Hindlimb muscle (tissue), 1 donor: ENCODE measurements at regions not wholly inside any gene's neighbourhood (a gene's known extent, or its start where the extent isn't known, plus 50 kb on each side); places are given as distances from the start of the nearest gene placed in this dataset.
"Not testable (repeated sequence)": the region's sequence is repeated elsewhere in the genome, so short reads cannot be mapped to it uniquely, and the experiment has no call there.

Experiments used
- DNase-seq: peaks from one replicate; pipeline ENCODE4 v3.0.0-alpha.2; 2013

GRCh38 chr2:167575276-167575675 is 672.1 kb downstream of the STK39 start:
- no peak for DNase-seq

- no peak for DNase-seq
Measured at GRCh38 chr2:167572883-167573619, 674.3 kb downstream of the STK39 start.

- DNase-seq = no peak
Measured at GRCh38 chr2:167570370-167570769, 677.0 kb downstream of the STK39 start.

GRCh38 chr2:167563885-167564619 is 675.8 kb downstream of the XIRP2 start:
- not testable (repeated sequence) for DNase-seq

GRCh38 chr2:167558272-167558991 is 670.2 kb downstream of the XIRP2 start:
- not testable (repeated sequence) for DNase-seq

GRCh38 chr2:167555098-167555720 is 666.9 kb downstream of the XIRP2 start:
- no peak for DNase-seq

- DNase-seq = no peak
Measured at GRCh38 chr2:167553635-167554034, 665.4 kb downstream of the XIRP2 start.

- no peak for DNase-seq
Measured at GRCh38 chr2:167551416-167551815, 663.1 kb downstream of the XIRP2 start.

GRCh38 chr2:167550448-167550847 is 662.2 kb downstream of the XIRP2 start:
- no peak for DNase-seq

- no peak for DNase-seq
Measured at GRCh38 chr2:167548396-167548795, 660.1 kb downstream of the XIRP2 start.

GRCh38 chr2:167544602-167545001 is 656.3 kb downstream of the XIRP2 start:
- DNase-seq = no peak

GRCh38 chr2:167543721-167544120 is 655.4 kb downstream of the XIRP2 start:
- DNase-seq = no peak

GRCh38 chr2:167537743-167538142 is 649.5 kb downstream of the XIRP2 start:
- DNase-seq = no peak

GRCh38 chr2:167534443-167534842 is 646.2 kb downstream of the XIRP2 start:
- DNase-seq = no peak

GRCh38 chr2:167524786-167525185 is 636.5 kb downstream of the XIRP2 start:
- DNase-seq = no peak

GRCh38 chr2:167510071-167510759 is 621.9 kb downstream of the XIRP2 start:
- DNase-seq = no peak

- DNase-seq = no peak
Measured at GRCh38 chr2:167509586-167509985, 621.3 kb downstream of the XIRP2 start.

- no peak for DNase-seq
Measured at GRCh38 chr2:167508709-167509108, 620.4 kb downstream of the XIRP2 start.

GRCh38 chr2:167506395-167506794 is 618.1 kb downstream of the XIRP2 start:
- no peak for DNase-seq

GRCh38 chr2:167504695-167505094 is 616.4 kb downstream of the XIRP2 start:
- DNase-seq = no peak

- DNase-seq = no peak
Measured at GRCh38 chr2:167504061-167504460, 615.8 kb downstream of the XIRP2 start.

GRCh38 chr2:167501618-167502017 is 613.3 kb downstream of the XIRP2 start:
- DNase-seq = no peak
